Ishikawa (cell line): ENCODE measurements at regions not wholly inside any gene's neighbourhood (a gene's known extent, or its start where the extent isn't known, plus 50 kb on each side); places are given as distances from the start of the nearest gene placed in this dataset.

Experiments
- CEBPB ChIP-seq: IDR thresholded peaks from 2 replicates; pipeline ENCODE4 v1.6.1; 2012
- CREB1 ChIP-seq: IDR thresholded peaks from 2 replicates; pipeline ENCODE4 v1.6.1; 2012; ENCODE audit warnings: low read depth
- EGR1 ChIP-seq: IDR thresholded peaks from 2 replicates; pipeline ENCODE4 v1.6.1; 2012
- EP300 ChIP-seq: IDR thresholded peaks from 2 replicates; pipeline ENCODE4 v1.6.1; 2012; ENCODE audit warnings: borderline replicate concordance
- FOXM1 ChIP-seq: IDR thresholded peaks from 2 replicates; pipeline ENCODE4 v1.6.1; 2012; ENCODE audit warnings: low read depth, borderline replicate concordance
- MAX ChIP-seq: IDR thresholded peaks from 2 replicates; pipeline ENCODE4 v1.6.1; 2012
- NFIC ChIP-seq: IDR thresholded peaks from 2 replicates; pipeline ENCODE4 v1.6.1; 2012
- RAD21 ChIP-seq: IDR thresholded peaks from 2 replicates; pipeline ENCODE4 v1.6.1; 2012; ENCODE audit warnings: low read depth
- REST ChIP-seq: IDR thresholded peaks from 2 replicates; pipeline ENCODE4 v1.6.1; 2012; ENCODE audit warnings: low read depth, mild to moderate bottlenecking
- TAF1 ChIP-seq: IDR thresholded peaks from 2 replicates; pipeline ENCODE4 v1.6.1; 2012; ENCODE audit warnings: low read depth, mild to moderate bottlenecking
- TCF12 ChIP-seq: IDR thresholded peaks from 2 replicates; pipeline ENCODE4 v1.6.1; 2012; ENCODE audit warnings: low read depth
- TEAD4 ChIP-seq: IDR thresholded peaks from 2 replicates; pipeline ENCODE4 v1.6.1; 2012
- USF1 ChIP-seq: IDR thresholded peaks from 2 replicates; pipeline ENCODE4 v1.6.1; 2012
- YY1 ChIP-seq: IDR thresholded peaks from 2 replicates; pipeline ENCODE4 v1.6.1; 2012; ENCODE audit warnings: low read depth
- ZBTB7A ChIP-seq: IDR thresholded peaks from 2 replicates; pipeline ENCODE4 v1.6.1; 2012; ENCODE audit warnings: low read depth

GRCh38 chr6:114810468-114810867, 467.6 kb upstream of the HS3ST5 start:
- TF ChIP-seq CREB1: no peak
- TF ChIP-seq EP300: no peak
- TF ChIP-seq YY1: no peak
- no peak for TF ChIP-seq MAX
- no peak for TF ChIP-seq USF1
- no peak for TF ChIP-seq FOXM1
- TF ChIP-seq TAF1: no peak
- no peak for TF ChIP-seq EGR1
- no peak for TF ChIP-seq NFIC
- no peak for TF ChIP-seq CEBPB
- no peak for TF ChIP-seq TEAD4
- no peak for TF ChIP-seq RAD21
- TF ChIP-seq REST: no peak
- no peak for TF ChIP-seq TCF12
- TF ChIP-seq ZBTB7A: no peak

- TF ChIP-seq RAD21: no peak
- no peak for TF ChIP-seq ZBTB7A
- TF ChIP-seq NFIC: no peak
- TF ChIP-seq REST: no peak
- TF ChIP-seq TEAD4: no peak
- no peak for TF ChIP-seq FOXM1
- no peak for TF ChIP-seq EGR1
- no peak for TF ChIP-seq CEBPB
- no peak for TF ChIP-seq TAF1
- no peak for TF ChIP-seq MAX
- no peak for TF ChIP-seq TCF12
Measured at GRCh38 chr6:114796576-114796975, 453.8 kb upstream of the HS3ST5 start.

GRCh38 chr6:114793428-114793827, 450.6 kb upstream of the HS3ST5 start:
- TF ChIP-seq NFIC (no peak), REST (no peak), USF1 (no peak), TCF12 (no peak)

- TF ChIP-seq ZBTB7A (no peak), CEBPB (no peak), TAF1 (no peak)
Measured at GRCh38 chr6:114785235-114786127, 442.7 kb upstream of the HS3ST5 start.

GRCh38 chr6:114783783-114784182, 441.0 kb upstream of the HS3ST5 start:
- no peak for TF ChIP-seq TAF1
- TF ChIP-seq EGR1: no peak
- no peak for TF ChIP-seq FOXM1
- TF ChIP-seq USF1: no peak
- TF ChIP-seq MAX: no peak
- TF ChIP-seq CEBPB: no peak
- no peak for TF ChIP-seq REST
- no peak for TF ChIP-seq EP300
- TF ChIP-seq TCF12: no peak
- TF ChIP-seq TEAD4: no peak
- no peak for TF ChIP-seq YY1
- no peak for TF ChIP-seq ZBTB7A
- TF ChIP-seq NFIC: no peak
- TF ChIP-seq CREB1: no peak
